SU-DHL-6 (cell line): ENCODE measurements at regions not wholly inside any gene's neighbourhood (a gene's known extent, or its start where the extent isn't known, plus 50 kb on each side); places are given as distances from the start of the nearest gene placed in this dataset.

ENCODE experiments used
- CTCF ChIP-seq: fragments of 200-600 bp; sonication (generic); IDR thresholded peaks from one replicate; pipeline ENCODE4 v1.5.1; 2017; ENCODE audit warnings: antibody characterized with exemption, mild to moderate bottlenecking, low read length, moderate library complexity; ENCODE audit not compliant: insufficient read depth, poor library complexity, severe bottlenecking
- EZH2phosphoT487 ChIP-seq: fragments of 200-600 bp; sonication (generic), shearing (Covaris generic); conservative IDR thresholded peaks from 2 replicates; pipeline ENCODE4 v1.6.1; 2018; ENCODE audit warnings: mild to moderate bottlenecking, antibody characterized with exemption, low read length, moderate library complexity, mixed read lengths

GRCh38 chr5:60256546-60256945, 363.0 kb upstream of the PDE4D start:
- TF ChIP-seq CTCF (no peak), EZH2phosphoT487 (no peak)
